BLaER1 treated with 17β-estradiol and CSF1 and Interleukin-3, amounts not matched to agents 10 nM and 100 nM (cell line): ENCODE measurements at regions not wholly inside any gene's neighbourhood (a gene's known extent, or its start where the extent isn't known, plus 50 kb on each side); places are given as distances from the start of the nearest gene placed in this dataset.

ENCODE experiments used
- H3K27ac ChIP-seq, 11 experiments: shearing (Covaris generic); formaldehyde crosslinking; 2 replicates each; pipeline ENCODE4 v1.8.1; 2022
- H3K27me3 ChIP-seq, 11 experiments: shearing (Covaris generic); formaldehyde crosslinking; 2 replicates each; pipeline ENCODE4 v1.8.1; 2022
- H3K36me3 ChIP-seq, 11 experiments: shearing (Covaris generic); formaldehyde crosslinking; 2 replicates each; pipeline ENCODE4 v1.8.1; 2022
- H3K4me1 ChIP-seq, 10 experiments: shearing (Covaris generic); formaldehyde crosslinking; 2 replicates each; pipeline ENCODE4 v1.8.1; 2022
- H3K4me2 ChIP-seq, 11 experiments: shearing (Covaris generic); formaldehyde crosslinking; 2 replicates each; pipeline ENCODE4 v1.8.1; 2022
- H3K4me3 ChIP-seq, 10 experiments: shearing (Covaris generic); formaldehyde crosslinking; 2 replicates each; pipeline ENCODE4 v1.8.1; 2022
- H3K9ac ChIP-seq, 11 experiments: shearing (Covaris generic); formaldehyde crosslinking; 2 replicates each; pipeline ENCODE4 v1.8.1; 2022
- H3K9me3 ChIP-seq, 11 experiments: shearing (Covaris generic); formaldehyde crosslinking; replicated peaks in 1 of 11; 2 replicates each; pipeline ENCODE4 v1.8.1; 2022
- H4K20me1 ChIP-seq, 11 experiments: shearing (Covaris generic); formaldehyde crosslinking; 2 replicates each; pipeline ENCODE4 v1.8.1; 2022
- Cebpa-rat ChIP-seq, 11 experiments: shearing (Covaris generic); IDR thresholded peaks; 2 replicates each; pipeline ENCODE4 v1.8.1; 2022

DNA sequence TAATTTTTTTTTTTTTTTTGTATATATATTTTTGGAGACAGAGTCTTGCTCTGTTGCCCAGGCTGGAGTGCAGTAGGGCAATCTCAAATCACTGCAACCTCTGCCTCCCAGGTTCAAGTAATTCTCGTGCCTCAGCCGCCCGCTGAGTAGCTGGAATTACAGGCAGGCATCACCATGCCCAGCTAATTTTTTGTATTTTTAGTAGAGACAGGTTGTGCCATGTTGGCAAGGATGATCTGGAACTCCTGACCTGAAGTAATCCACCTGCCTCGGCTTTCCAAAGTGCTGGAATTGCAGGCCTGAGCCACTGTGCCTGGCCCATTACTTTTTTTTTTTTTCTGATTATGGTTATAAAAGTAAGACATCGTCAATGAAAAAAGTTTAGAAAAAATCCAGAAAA, 84.0 kb upstream of the LMNB1 start:
- Histone ChIP-seq H3K36me3 (no peaks in the 10 kb centered on the region), H4K20me1 (no peaks in the 10 kb centered on the region), H3K9me3 (no peaks in the 10 kb centered on the region), H3K27me3 (no peaks in the 10 kb centered on the region), H3K4me3 (no peak overlapping the region), H3K27ac (no peak overlapping the region), H3K9ac (no peak overlapping the region), H3K4me1 (peaks cover 0 to 8% (median under 1%) of the 10 kb centered on the region in 10 experiments; a peak in 10 of 20 replicates), H3K4me2 (no peak overlapping the region)
- no peak for TF ChIP-seq Cebpa-rat (IDR thresholded peaks at IDR 0.05)

DNA sequence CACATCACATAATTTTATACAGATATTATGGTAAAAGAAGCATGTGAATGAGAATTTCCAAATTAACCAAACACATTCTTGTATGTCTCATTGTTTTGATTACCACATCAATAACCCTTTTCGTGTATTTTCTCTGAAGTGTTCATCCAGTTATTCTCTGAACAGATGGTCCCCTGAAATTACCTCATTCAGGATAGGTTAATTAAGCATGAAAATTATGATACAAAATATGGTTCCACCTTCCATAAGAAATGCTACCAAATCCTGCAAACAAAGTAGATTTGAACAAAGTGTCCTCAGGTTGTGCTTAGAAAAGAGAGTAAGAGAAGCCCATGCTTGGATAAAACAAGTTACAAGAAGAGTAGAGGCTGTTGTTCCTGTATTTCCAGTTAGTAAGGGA, 83.1 kb upstream of the LMNB1 start:
- H3K9me3 ChIP-seq = no peaks in the 10 kb centered on the region
- H3K4me2 ChIP-seq = no peak overlapping the region
- no peak overlapping the region for H3K9ac ChIP-seq
- H3K36me3 ChIP-seq = no peaks in the 10 kb centered on the region
- no peak for TF ChIP-seq Cebpa-rat (IDR thresholded peaks at IDR 0.05)
- H3K4me3 ChIP-seq = no peak overlapping the region
- peaks cover 0 to 8% (median 0%) of the 10 kb centered on the region in 10 experiments; a peak in 2 of 20 replicates for H3K4me1 ChIP-seq
- no peaks in the 10 kb centered on the region for H3K27me3 ChIP-seq
- H3K27ac ChIP-seq = no peak overlapping the region
- no peaks in the 10 kb centered on the region for H4K20me1 ChIP-seq

DNA sequence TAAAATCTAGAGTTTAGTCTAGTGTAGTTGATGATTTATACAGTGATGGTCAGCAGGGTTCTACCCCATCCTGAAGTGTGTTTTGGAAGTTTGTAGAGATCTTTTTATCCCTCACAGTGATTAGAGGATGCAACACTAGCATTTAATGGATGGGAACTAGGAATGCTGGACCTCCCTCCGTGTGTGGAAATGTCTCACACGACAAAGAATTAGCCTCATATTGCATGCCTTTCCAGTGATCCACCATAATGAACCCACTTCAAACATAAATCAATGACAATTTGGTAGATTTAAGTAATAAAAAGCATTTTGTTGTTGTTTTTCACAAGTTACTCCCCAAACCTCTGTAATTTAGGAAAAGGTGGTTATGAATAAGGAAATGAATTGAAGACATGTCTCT, 82.5 kb upstream of the LMNB1 start:
- Histone ChIP-seq H4K20me1 (no peaks in the 10 kb centered on the region), H3K27ac (no peak overlapping the region), H3K4me3 (no peak overlapping the region), H3K4me2 (no peak overlapping the region), H3K9me3 (no peaks in the 10 kb centered on the region), H3K4me1 (peaks cover 0 to 8% (median 0%) of the 10 kb centered on the region in 10 experiments; a peak in 1 of 20 replicates), H3K36me3 (no peaks in the 10 kb centered on the region), H3K27me3 (no peaks in the 10 kb centered on the region), H3K9ac (no peak overlapping the region)
- no peak for TF ChIP-seq Cebpa-rat (IDR thresholded peaks at IDR 0.05)

DNA sequence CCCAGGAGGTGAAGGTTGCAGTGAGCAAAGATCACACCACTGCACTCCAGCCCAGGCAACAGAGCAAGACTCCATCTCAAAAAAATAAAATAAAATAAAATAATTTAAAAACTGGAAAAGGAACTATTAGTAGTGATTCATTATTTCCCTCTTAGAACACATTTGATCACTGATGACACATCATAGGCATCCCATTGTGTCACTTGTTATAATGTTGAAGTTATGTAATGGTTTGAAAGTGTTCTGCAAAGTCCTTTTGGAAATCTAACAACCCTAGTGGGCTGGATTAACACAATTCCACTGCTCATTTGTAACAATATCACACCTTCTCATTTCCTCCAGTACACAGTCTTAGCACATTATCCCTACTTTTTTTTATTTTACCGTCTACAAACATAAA, 81.8 kb upstream of the LMNB1 start:
- Histone ChIP-seq H3K9me3 (no peaks in the 10 kb centered on the region), H4K20me1 (no peaks in the 10 kb centered on the region)

DNA sequence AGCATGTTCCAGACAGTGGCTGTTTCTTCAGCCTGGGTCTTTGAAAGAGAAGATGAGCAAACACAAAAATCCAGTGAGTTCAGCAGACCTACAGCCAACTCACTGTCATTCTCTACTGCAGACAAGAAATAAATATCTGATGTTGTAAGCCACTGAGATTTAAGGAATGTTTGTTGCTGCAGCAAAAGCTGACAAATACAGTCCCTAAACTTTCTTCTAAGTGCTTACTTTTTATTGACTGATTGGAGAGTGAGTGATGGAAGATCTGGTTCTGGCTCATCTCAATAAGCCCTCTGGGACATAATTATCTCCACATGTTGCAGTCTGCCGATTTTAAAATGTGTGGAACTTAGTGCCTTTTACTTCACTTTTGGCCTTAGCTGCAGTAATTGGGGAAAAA, 69.9 kb upstream of the LMNB1 start:
- no peak for TF ChIP-seq Cebpa-rat (IDR thresholded peaks at IDR 0.05)
- H3K27me3 ChIP-seq = no peaks in the 10 kb centered on the region
- H3K4me3 ChIP-seq = no peak overlapping the region

More for the DNA sequence above, 81.8 kb upstream of the LMNB1 start:
- Histone ChIP-seq H3K27me3 (no peaks in the 10 kb centered on the region), H3K4me2 (0 out of 22 replicates have a peak overlapping the region, but pooled peaks of 1 of the 11 experiments have one; percentile 0), H3K36me3 (no peaks in the 10 kb centered on the region), H3K27ac (no peak overlapping the region), H3K4me1 (peaks cover 0 to 8% (median 0%) of the 10 kb centered on the region in 10 experiments; a peak in 2 of 20 replicates), H3K9ac (no peak overlapping the region), H3K4me3 (no peak overlapping the region)
- TF ChIP-seq Cebpa-rat (IDR thresholded peaks at IDR 0.05) = no peak

DNA sequence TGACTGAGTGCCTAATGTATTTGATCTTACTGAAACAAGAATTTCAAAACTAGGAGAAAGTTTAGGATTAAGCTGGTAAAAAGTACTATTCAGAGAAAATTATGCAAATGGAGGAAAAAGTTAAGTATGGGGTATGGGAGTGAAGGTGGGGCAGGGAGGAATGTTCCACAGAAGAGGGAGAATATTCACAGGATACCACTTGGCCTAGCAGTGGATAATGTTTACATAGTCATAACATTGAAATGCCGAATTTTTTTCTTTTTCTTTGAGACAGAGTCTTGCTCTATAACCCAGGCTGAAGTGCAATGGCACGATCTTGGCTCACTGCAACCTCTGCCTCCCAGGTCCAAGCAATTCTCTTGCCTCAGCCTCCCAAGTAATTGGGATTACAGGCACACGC, 61.2 kb upstream of the LMNB1 start:
- Histone ChIP-seq H3K4me1 (peaks cover 13 to 41% (median 34%) of the 10 kb centered on the region in 10 experiments; a peak in 19 of 20 replicates), H3K4me2 (peak overlapping the region in 5 of 11 experiments; percentile 9 to 52 (median 40); a peak in 5 of 22 replicates), H3K27me3 (no peaks in the 10 kb centered on the region), H3K27ac (peak overlapping the region in 10 of 11 experiments; percentile 38 to 95 (median 87); a peak in 18 of 22 replicates), H3K36me3 (peaks cover 0 to 6% (median 0%) of the 10 kb centered on the region in 11 experiments; a peak in 2 of 22 replicates), H3K4me3 (no peak overlapping the region), H3K9ac (peak overlapping the region in 1 of 11 experiments; percentile 21; a peak in 1 of 22 replicates), H4K20me1 (no peaks in the 10 kb centered on the region), H3K9me3 (peaks cover 11 to 55% (median 24%) of the 10 kb centered on the region in 11 experiments; a peak in 20 of 22 replicates)
- TF ChIP-seq Cebpa-rat (IDR thresholded peaks at IDR 0.05) = no peak

More for the DNA sequence above, 69.9 kb upstream of the LMNB1 start:
- H3K4me2 ChIP-seq = no peak overlapping the region
- H3K36me3 ChIP-seq = peaks cover 0 to 3% (median 0%) of the 10 kb centered on the region in 11 experiments; a peak in 1 of 22 replicates
- peaks cover 10 to 59% (median 22%) of the 10 kb centered on the region in 11 experiments; a peak in 20 of 22 replicates for H3K9me3 ChIP-seq
- no peaks in the 10 kb centered on the region for H4K20me1 ChIP-seq
- H3K27ac ChIP-seq = no peak overlapping the region
- no peak overlapping the region for H3K9ac ChIP-seq
- no peaks in the 10 kb centered on the region for H3K4me1 ChIP-seq

DNA sequence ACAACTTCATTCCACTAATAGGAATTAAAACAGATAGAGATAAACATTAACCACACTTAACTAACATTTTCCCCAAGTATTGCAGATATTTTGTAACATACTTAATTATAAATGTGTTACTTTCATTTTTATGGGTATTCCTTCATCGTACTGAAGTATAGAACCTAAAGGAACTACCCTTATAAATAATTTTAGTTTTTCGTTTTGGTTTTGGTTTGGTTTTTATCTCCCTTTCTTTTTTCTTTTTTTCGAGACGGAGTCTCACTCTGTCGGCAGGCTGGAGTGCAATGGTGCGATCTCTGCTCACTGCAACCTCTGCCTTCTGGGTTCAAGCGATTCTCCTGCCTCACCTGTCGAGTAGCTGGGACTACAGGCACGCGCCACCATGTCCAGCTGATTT, 60.1 kb upstream of the LMNB1 start:
- no peak for TF ChIP-seq Cebpa-rat (IDR thresholded peaks at IDR 0.05)
- Histone ChIP-seq H3K4me2 (no peak overlapping the region), H3K4me1 (peaks cover 13 to 41% (median 34%) of the 10 kb centered on the region in 10 experiments; a peak in 19 of 20 replicates), H3K27ac (peak overlapping the region in 1 of 11 experiments; percentile 6; a peak in 3 of 22 replicates), H3K27me3 (no peaks in the 10 kb centered on the region), H3K9me3 (peaks cover 9 to 44% (median 19%) of the 10 kb centered on the region in 11 experiments; a peak in 20 of 22 replicates), H4K20me1 (no peaks in the 10 kb centered on the region), H3K36me3 (peaks cover 0 to 3% (median 0%) of the 10 kb centered on the region in 11 experiments; a peak in 2 of 22 replicates), H3K4me3 (no peak overlapping the region), H3K9ac (no peak overlapping the region)

DNA sequence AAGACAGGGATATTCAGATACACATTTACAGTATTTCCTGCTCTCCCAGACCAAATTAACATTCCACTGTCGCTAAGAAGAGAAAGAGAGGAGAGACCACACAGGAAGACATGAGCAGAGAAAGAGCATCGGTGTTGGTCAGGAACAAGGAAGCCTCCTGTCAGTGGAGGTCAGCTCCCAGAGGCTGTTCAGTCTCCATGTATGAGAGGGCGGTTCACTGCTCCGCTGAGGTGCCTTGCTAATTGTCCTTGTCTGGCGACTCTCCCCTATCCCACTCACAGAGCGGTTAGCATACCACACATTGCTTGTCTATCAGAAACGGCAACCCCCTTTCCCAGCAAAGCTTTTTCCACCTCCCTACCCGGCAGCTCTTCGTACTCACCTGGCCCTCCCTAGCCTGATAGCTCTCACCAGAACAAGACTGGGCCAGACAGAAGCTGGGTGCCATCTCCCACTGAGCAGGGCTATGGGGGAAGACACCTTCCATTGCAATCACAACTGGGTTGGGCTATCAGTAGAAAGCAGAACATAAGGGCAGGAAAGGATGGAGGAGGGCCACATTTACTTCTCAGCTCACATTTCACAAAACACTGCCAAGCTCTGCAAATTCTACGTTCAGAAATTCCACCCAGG, 58.6 kb upstream of the LMNB1 start:
- peaks cover 5 to 35% (median 14%) of the 10 kb centered on the region in 11 experiments; a peak in 19 of 22 replicates for H3K9me3 ChIP-seq
- no peak overlapping the region; a peak in 1 of 22 replicates for H3K9ac ChIP-seq
- no peaks in the 10 kb centered on the region for H3K36me3 ChIP-seq
- H4K20me1 ChIP-seq = no peaks in the 10 kb centered on the region
- peak overlapping the region in 5 of 11 experiments; percentile 3 to 36 (median 10); a peak in 4 of 22 replicates for H3K27ac ChIP-seq
- peaks cover 4 to 33% (median 27%) of the 10 kb centered on the region in 10 experiments; a peak in 18 of 20 replicates for H3K4me1 ChIP-seq
- H3K4me3 ChIP-seq = no peak overlapping the region
- H3K27me3 ChIP-seq = no peaks in the 10 kb centered on the region
- TF ChIP-seq Cebpa-rat (IDR thresholded peaks at IDR 0.05) = no peak
- H3K4me2 ChIP-seq = peak overlapping the region in 5 of 11 experiments; percentile 1 to 44 (median 20); a peak in 7 of 22 replicates

DNA sequence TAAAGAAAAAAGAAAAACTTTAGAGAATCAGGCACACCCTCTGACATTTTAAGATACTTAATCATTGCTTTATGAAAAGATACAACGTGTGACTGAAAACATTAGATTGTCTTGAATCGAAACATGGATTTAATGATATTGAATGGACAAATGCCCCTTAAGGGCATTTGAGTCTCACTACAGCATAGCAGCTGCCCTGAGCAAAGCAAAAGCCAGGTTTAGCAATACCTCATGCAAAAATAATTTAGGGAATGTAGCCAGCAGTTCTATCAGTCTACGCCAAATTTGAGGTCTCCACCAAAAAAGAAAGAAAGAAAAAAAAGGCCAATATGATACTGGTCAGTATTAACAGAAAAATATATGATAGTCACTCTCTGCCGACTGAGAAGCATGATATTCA, 56.6 kb upstream of the LMNB1 start:
- Histone ChIP-seq H3K27ac (no peak overlapping the region), H3K36me3 (0 out of 22 replicates have a peak, but pooled peaks cover 0 to 4% (median 0%) of the 10 kb centered on the region in 11 experiments)
- TF ChIP-seq Cebpa-rat (IDR thresholded peaks at IDR 0.05) = no peak

More for the DNA sequence above, 56.6 kb upstream of the LMNB1 start:
- H4K20me1 ChIP-seq = no peaks in the 10 kb centered on the region
- no peak overlapping the region for H3K4me3 ChIP-seq
- H3K9me3 ChIP-seq = peaks cover 24 to 35% (median 25%) of the 10 kb centered on the region in 11 experiments
- H3K9ac ChIP-seq = no peak overlapping the region
- H3K4me1 ChIP-seq = peaks cover 0 to 19% (median 13%) of the 10 kb centered on the region in 10 experiments; a peak in 13 of 20 replicates
- no peak overlapping the region for H3K4me2 ChIP-seq
- no peaks in the 10 kb centered on the region for H3K27me3 ChIP-seq
